Heart left ventricle (tissue), 13 donors: ENCODE measurements at regions not wholly inside any gene's neighbourhood (a gene's known extent, or its start where the extent isn't known, plus 50 kb on each side); places are given as distances from the start of the nearest gene placed in this dataset.

Experiments
- CTCF ChIP-seq, 12 donors: fragments of 200-600 bp; sonication (generic) in 4 of 12; IDR thresholded peaks; one replicate each; pipeline versions ENCODE4 v1.5.0 to v1.8.0; 2018 to 2022; ENCODE audit warnings: antibody characterized with exemption in 12 of 12, mild to moderate bottlenecking in 5 of 12
- POLR2A ChIP-seq, 2 donors: fragments of 450-650 bp; IDR thresholded peaks; one replicate each; pipeline ENCODE4 v1.6.1; 2017; ENCODE audit warnings: antibody characterized with exemption in 2 of 2, mild to moderate bottlenecking in 2 of 2, moderate library complexity in 2 of 2
- donor health status: ischemic (EF 13 %, LVEDD 7.1; RV severe dilation, severe dysfunction).
- donor health status: DM: no; HTN: yes; CAD: no.
- donor health status: DM: no; HTN: no; CAD: no.
- donor health status: ischemic (EF 25% LVEDD 6.9; RV normal size, moderate dysfunction).
- donor health status: ischemic (EF 25% LVEDD 5.7; RV mildly dilated, moderate dysfunction).
- donor health status: ischemic (EF 35%, LVEDD 5.7; RV mildly dilated, moderate dysfunction).
- donor health status: nonischemic (EF 11% LVEDD 7.7; RV severe dilation, severe dysfunction).
- donor health status: DM: yes; HTN: yes; CAD: no.
- donor health status: PGD.
- donor health status: ischemic (EF 29% LVEDD 5.4; RV normal size, mild dysfunction).
- donor health status: nonischemic (EF 23%, LVEDD 6.1; RV moderate dilation, normal function).

DNA sequence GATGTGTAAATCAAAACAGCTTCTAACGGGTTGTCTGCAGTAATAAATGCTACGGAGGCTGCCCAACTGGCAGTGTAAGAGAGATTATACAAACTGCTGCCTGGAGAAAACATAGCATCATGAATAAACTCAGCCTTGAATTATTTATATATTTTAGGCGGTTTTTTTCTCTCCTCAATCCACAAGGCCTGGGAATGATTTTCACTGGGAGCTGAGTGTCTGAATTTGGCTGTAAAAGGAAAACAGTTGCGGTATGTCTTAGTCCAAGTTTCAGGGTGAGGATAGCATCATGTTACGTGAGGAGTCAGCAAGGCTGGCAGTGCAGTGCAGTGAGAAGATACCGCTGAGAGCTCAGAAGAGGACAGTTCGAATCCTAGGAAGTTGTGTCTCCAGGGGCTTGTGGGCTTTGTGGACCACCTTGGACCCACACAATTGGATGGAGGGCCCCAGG is 291.5 kb upstream of the BOD1L1 start:
- no peak for TF ChIP-seq CTCF (IDR thresholded peaks at IDR 0.05)
- no peak for TF ChIP-seq POLR2A (IDR thresholded peaks at IDR 0.05)
